ENCODE measurements at regions not wholly inside any gene's neighbourhood (a gene's known extent, or its start where the extent isn't known, plus 50 kb on each side); places are given as distances from the start of the nearest gene placed in this dataset.

- H2AFZ ChIP-seq (ENCODE audit: control insufficient read depth, low read length): no peak overlapping the region
- DNase-seq (ENCODE audit: low read depth, low spot score) (no peak), FAIRE-seq (no peak)
- H3K27ac ChIP-seq (ENCODE audit: control insufficient read depth, insufficient read depth, low read length): no peak overlapping the region
- no peak overlapping the region for H3K4me2 ChIP-seq (ENCODE audit: control insufficient read depth, extremely low read depth, insufficient read depth, low read depth, low read length)
- H3K4me1 ChIP-seq (ENCODE audit: control insufficient read depth, extremely low read depth, insufficient read depth, low read length): no peaks in the 10 kb centered on the region
- no peaks in the 10 kb centered on the region for H3K79me2 ChIP-seq (ENCODE audit: control insufficient read depth, insufficient read depth, low read length)
- H3K4me3 ChIP-seq (ENCODE audit: control insufficient read depth in 2 of 3, extremely low read depth in 1 of 3, insufficient read depth in 2 of 3, low read depth in 1 of 3, low read length in 3 of 3): no peak overlapping the region
- no peaks in the 10 kb centered on the region for H3K9me3 ChIP-seq (ENCODE audit: control insufficient read depth, low read depth, low read length)
- no peaks in the 10 kb centered on the region for H4K20me1 ChIP-seq (ENCODE audit: control insufficient read depth, extremely low read depth, insufficient read depth, low read length)
- H3K27me3 ChIP-seq (ENCODE audit: control insufficient read depth, extremely low read depth, insufficient read depth, low read length): no peaks in the 10 kb centered on the region
- TF ChIP-seq EZH2 (IDR thresholded peaks at IDR 0.05; ENCODE audit: low read length): no peak
- TF ChIP-seq CTCF (optimal IDR thresholded peaks at IDR 0.05 in 1 of 3, IDR thresholded peaks at IDR 0.05 in 1 of 3, conservative IDR thresholded peaks at IDR 0.05 in 1 of 3; ENCODE audit: extremely low read depth in 1 of 3, insufficient read depth in 2 of 3, low read length in 3 of 3): no peak
- no peaks in the 10 kb centered on the region for H3K36me3 ChIP-seq (ENCODE audit: control insufficient read depth in 2 of 2, extremely low read depth in 1 of 2, insufficient read depth in 2 of 2, low read length in 2 of 2)
- H3K9ac ChIP-seq (ENCODE audit: control insufficient read depth, extremely low read depth, insufficient read depth, low read length): no peak overlapping the region
- dilution Hi-C loops (cut with MboI; ENCODE audit: extremely low pct_ligation_motif_present, low sequenced_read_pairs): no loop called here
- H3K9me1 ChIP-seq (ENCODE audit: control insufficient read depth, extremely low read depth, insufficient read depth, low read length): no peaks in the 10 kb centered on the region
These were observed 117.1 kb upstream of the ZNF462 start for GRCh38 chr9:106745876-106746275.

GRCh38 chr9:106751681-106752080 is 111.3 kb upstream of the ZNF462 start:
- H4K20me1 ChIP-seq (ENCODE audit: control insufficient read depth, extremely low read depth, insufficient read depth, low read length): no peaks in the 10 kb centered on the region
- H3K27me3 ChIP-seq (ENCODE audit: control insufficient read depth, extremely low read depth, insufficient read depth, low read length): no peaks in the 10 kb centered on the region
- no peaks in the 10 kb centered on the region for H3K4me1 ChIP-seq (ENCODE audit: control insufficient read depth, extremely low read depth, insufficient read depth, low read length)
- no peak overlapping the region for H3K4me2 ChIP-seq (ENCODE audit: control insufficient read depth, extremely low read depth, insufficient read depth, low read depth, low read length)
- no peak overlapping the region for H2AFZ ChIP-seq (ENCODE audit: control insufficient read depth, low read length)
- H3K27ac ChIP-seq (ENCODE audit: control insufficient read depth, insufficient read depth, low read length): no peak overlapping the region
- no peaks in the 10 kb centered on the region for H3K9me1 ChIP-seq (ENCODE audit: control insufficient read depth, extremely low read depth, insufficient read depth, low read length)
- FAIRE-seq (no peak), DNase-seq (ENCODE audit: low read depth, low spot score) (no peak)
- H3K79me2 ChIP-seq (ENCODE audit: control insufficient read depth, insufficient read depth, low read length): no peaks in the 10 kb centered on the region
- H3K9ac ChIP-seq (ENCODE audit: control insufficient read depth, extremely low read depth, insufficient read depth, low read length): no peak overlapping the region
- TF ChIP-seq CTCF (optimal IDR thresholded peaks at IDR 0.05 in 1 of 3, IDR thresholded peaks at IDR 0.05 in 1 of 3, conservative IDR thresholded peaks at IDR 0.05 in 1 of 3; ENCODE audit: extremely low read depth in 1 of 3, insufficient read depth in 2 of 3, low read length in 3 of 3): no peak
- no peak for TF ChIP-seq EZH2 (IDR thresholded peaks at IDR 0.05; ENCODE audit: low read length)
- H3K36me3 ChIP-seq (ENCODE audit: control insufficient read depth in 2 of 2, extremely low read depth in 1 of 2, insufficient read depth in 2 of 2, low read length in 2 of 2): no peaks in the 10 kb centered on the region
- H3K9me3 ChIP-seq (ENCODE audit: control insufficient read depth, low read depth, low read length): no peaks in the 10 kb centered on the region
- dilution Hi-C loops (cut with MboI; ENCODE audit: extremely low pct_ligation_motif_present, low sequenced_read_pairs): no loop called here
- no peak overlapping the region for H3K4me3 ChIP-seq (ENCODE audit: control insufficient read depth in 2 of 3, extremely low read depth in 1 of 3, insufficient read depth in 2 of 3, low read depth in 1 of 3, low read length in 3 of 3)
